A673 (cell line): ENCODE measurements at regions not wholly inside any gene's neighbourhood (a gene's known extent, or its start where the extent isn't known, plus 50 kb on each side); places are given as distances from the start of the nearest gene placed in this dataset.

ENCODE experiments used
- BruUV-seq: library from RNA; stranded (reverse); fragments of 400-500 nt; replicated peaks from 2 replicates; lab custom pipeline; 2021; lab: Mats Ljungman, UMichigan
- CTCF ChIA-PET: fragments of 300-600 bp; sonication (Branson Sonifier 250); formaldehyde crosslinking; loops from one replicate; lab custom pipeline; 2022; ENCODE audit warnings: antibody characterized with exemption; lab: Charles Lee
- POLR2A ChIA-PET: fragments of 300-600 bp; sonication (Branson Sonifier 250); formaldehyde crosslinking; loops from one replicate; lab custom pipeline; 2022; ENCODE audit warnings: antibody characterized with exemption; ENCODE audit not compliant: low non-redundant PET; lab: Charles Lee
- DNase-seq: peaks from one replicate; pipeline ENCODE4 v3.0.0-alpha.2; 2015; ENCODE audit warnings: low spot score
- H3K27ac ChIP-seq: fragments of 200-600 bp; sonication (generic); 2 replicates; pipeline ENCODE4 v1.5.1; 2016; ENCODE audit warnings: mixed run types, low read depth, mild to moderate bottlenecking, mixed read lengths, antibody characterized with exemption, low read length; ENCODE audit not compliant: poor library complexity, severe bottlenecking
- H3K27me3 ChIP-seq: fragments of 200-600 bp; sonication (generic); replicated peaks from 2 replicates; pipeline ENCODE4 v1.6.1; 2017; ENCODE audit warnings: mixed run types, low read depth, mild to moderate bottlenecking, mixed read lengths, antibody characterized with exemption, low read length; ENCODE audit not compliant: insufficient read depth, poor library complexity
- H3K36me3 ChIP-seq: fragments of 200-600 bp; sonication (generic); 2 replicates; pipeline ENCODE4 v1.6.1; 2016; ENCODE audit warnings: mixed run types, mild to moderate bottlenecking, mixed read lengths, antibody characterized with exemption, low read length; ENCODE audit not compliant: insufficient read depth, poor library complexity, severe bottlenecking
- H3K4me1 ChIP-seq: fragments of 200-600 bp; sonication (generic); 2 replicates; pipeline ENCODE4 v1.6.1; 2017; ENCODE audit warnings: mixed run types, mild to moderate bottlenecking, mixed read lengths, antibody characterized with exemption, low read length; ENCODE audit not compliant: insufficient read depth, poor library complexity, severe bottlenecking
- H3K4me3 ChIP-seq: fragments of 200-600 bp; sonication (generic); 2 replicates; pipeline ENCODE4 v1.5.1; 2016; ENCODE audit warnings: low read depth, mixed run types, mild to moderate bottlenecking, mixed read lengths, low read length; ENCODE audit not compliant: poor library complexity, severe bottlenecking
- H3K9me3 ChIP-seq: fragments of 200-600 bp; sonication (generic); 2 replicates; pipeline ENCODE4 v1.6.1; 2016; ENCODE audit warnings: mixed run types, low read depth, mild to moderate bottlenecking, mixed read lengths, antibody characterized with exemption, low read length; ENCODE audit not compliant: poor library complexity, severe bottlenecking
- EZH2 ChIP-seq: fragments of 200-600 bp; sonication (generic); IDR thresholded peaks from 2 replicates; pipeline ENCODE4 v1.6.1; 2017; ENCODE audit warnings: borderline replicate concordance, low read depth, mild to moderate bottlenecking, mixed read lengths, antibody characterized with exemption, low read length; ENCODE audit not compliant: poor library complexity, severe bottlenecking
- intact Hi-C: fragments of 100-400 bp; cut with micrococcal nuclease; formaldehyde crosslinking; loops from one replicate; pipeline ENCODE4 v1.10.0; 2022; ENCODE audit not compliant: unreplicated experiment
- TF ChIP-seq, protein P1 (sequence below): fragments of 300-800, 200-600 bp; sonication (generic); conservative IDR thresholded peaks from 2 replicates; pipeline ENCODE4 v1.5.1; 2017; ENCODE audit warnings: low read depth, mild to moderate bottlenecking, antibody characterized with exemption, low read length, moderate library complexity, mixed read lengths

DNA sequence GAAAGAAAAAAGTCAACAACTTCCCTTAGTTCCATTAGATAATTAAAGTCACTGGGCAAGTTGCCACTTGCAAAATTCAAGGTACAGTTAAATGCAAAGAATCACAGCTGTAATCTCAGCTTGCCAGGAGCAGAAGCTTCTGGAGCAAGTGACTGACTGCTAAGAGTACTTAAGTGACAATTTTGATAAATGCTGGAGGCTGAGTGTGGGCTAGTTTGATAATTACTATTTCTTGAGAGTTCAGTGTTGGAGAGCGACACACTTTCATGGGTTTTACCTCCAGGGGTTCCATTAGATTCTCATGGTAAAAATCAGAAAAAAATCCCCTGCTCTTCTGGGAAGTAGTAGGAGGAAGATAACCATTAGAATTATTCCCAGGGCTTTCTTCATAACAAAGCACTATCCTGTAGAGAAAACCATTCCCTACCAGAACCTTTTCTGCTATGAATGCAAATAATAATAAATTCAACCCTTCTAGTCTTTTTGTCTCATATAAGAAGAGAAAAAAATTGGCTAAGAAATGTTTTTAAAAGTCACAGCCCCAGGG lies 486.3 kb downstream of the POM121L12 start:
- ChIA-PET CTCF (no interaction called here), POLR2A (no interaction called here)
- Histone ChIP-seq H3K4me3 (no peak overlapping the region), H3K27ac (no peak overlapping the region), H3K27me3 (no peaks in the 10 kb centered on the region), H3K9me3 (peaks cover 28% of the 10 kb centered on the region), H3K4me1 (no peaks in the 10 kb centered on the region), H3K36me3 (no peaks in the 10 kb centered on the region)
- intact Hi-C loops: no loop called here
- DNase-seq: no peak
- no TSS peak for BruUV-seq
- no peak for TF ChIP-seq EZH2
- TF ChIP-seq, protein P1, sequence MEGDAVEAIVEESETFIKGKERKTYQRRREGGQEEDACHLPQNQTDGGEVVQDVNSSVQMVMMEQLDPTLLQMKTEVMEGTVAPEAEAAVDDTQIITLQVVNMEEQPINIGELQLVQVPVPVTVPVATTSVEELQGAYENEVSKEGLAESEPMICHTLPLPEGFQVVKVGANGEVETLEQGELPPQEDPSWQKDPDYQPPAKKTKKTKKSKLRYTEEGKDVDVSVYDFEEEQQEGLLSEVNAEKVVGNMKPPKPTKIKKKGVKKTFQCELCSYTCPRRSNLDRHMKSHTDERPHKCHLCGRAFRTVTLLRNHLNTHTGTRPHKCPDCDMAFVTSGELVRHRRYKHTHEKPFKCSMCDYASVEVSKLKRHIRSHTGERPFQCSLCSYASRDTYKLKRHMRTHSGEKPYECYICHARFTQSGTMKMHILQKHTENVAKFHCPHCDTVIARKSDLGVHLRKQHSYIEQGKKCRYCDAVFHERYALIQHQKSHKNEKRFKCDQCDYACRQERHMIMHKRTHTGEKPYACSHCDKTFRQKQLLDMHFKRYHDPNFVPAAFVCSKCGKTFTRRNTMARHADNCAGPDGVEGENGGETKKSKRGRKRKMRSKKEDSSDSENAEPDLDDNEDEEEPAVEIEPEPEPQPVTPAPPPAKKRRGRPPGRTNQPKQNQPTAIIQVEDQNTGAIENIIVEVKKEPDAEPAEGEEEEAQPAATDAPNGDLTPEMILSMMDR: no peak

DNA sequence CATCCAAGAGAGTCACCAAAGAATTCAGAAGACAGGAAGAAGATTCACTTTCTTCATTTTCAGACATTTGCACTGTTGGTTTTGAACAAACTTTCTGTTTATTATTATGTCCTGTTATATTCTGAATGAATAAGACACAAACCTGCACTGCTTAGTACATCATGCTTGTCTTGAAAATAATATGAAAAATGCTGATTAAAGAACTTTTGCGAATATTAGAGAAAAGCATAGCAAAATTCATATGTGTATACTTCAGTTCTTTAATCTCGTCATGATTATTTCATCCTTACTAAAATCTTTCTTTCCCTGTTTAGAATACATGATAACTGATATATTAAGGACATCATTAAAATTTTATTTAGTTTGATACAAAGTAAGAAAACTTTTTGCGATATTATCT lies 504.1 kb downstream of the POM121L12 start:
- ChIA-PET POLR2A (no interaction called here), CTCF (no interaction called here)
- no peak for TF ChIP-seq EZH2
- TF ChIP-seq, protein P1: no peak
- Histone ChIP-seq H3K36me3 (no peaks in the 10 kb centered on the region), H3K27ac (no peak overlapping the region), H3K4me1 (no peaks in the 10 kb centered on the region), H3K9me3 (peaks cover 51% of the 10 kb centered on the region), H3K4me3 (no peak overlapping the region), H3K27me3 (no peaks in the 10 kb centered on the region)
- no TSS peak for BruUV-seq
- no peak for DNase-seq
- intact Hi-C loops: no loop called here

DNA sequence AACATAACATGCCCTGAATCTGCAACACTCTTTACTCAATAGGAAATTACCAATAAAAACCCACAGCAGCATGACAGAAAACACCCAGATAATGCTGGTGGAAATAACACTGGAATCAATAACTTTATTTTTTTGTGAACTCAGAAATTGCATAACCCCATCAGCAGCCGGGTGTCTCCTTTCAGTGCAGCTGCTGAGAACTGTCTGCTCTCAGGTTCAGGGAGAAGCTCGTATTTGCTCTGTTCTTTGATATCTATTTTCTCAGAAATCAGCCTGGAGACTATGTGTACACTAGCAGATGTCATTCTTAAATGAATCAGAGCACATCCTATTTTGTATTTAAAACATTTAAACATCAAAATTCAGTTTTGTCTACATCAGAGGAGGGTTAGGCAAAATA lies 506.0 kb downstream of the POM121L12 start:
- Histone ChIP-seq H3K36me3 (no peaks in the 10 kb centered on the region), H3K27me3 (no peaks in the 10 kb centered on the region), H3K4me1 (no peaks in the 10 kb centered on the region), H3K4me3 (no peak overlapping the region), H3K27ac (no peak overlapping the region), H3K9me3 (peaks cover 43% of the 10 kb centered on the region)
- no TSS peak for BruUV-seq
- intact Hi-C loops: no loop called here
- TF ChIP-seq, protein P1: no peak
- TF ChIP-seq EZH2: no peak
- ChIA-PET CTCF (no interaction called here), POLR2A (no interaction called here)
- no peak for DNase-seq
